C4-2B (cell line): ENCODE measurements at regions not wholly inside any gene's neighbourhood (a gene's known extent, or its start where the extent isn't known, plus 50 kb on each side); places are given as distances from the start of the nearest gene placed in this dataset.

Experiments
- ZFX ChIP-seq: fragments of 450-650 bp; IDR thresholded peaks from 2 replicates; pipeline ENCODE4 v1.6.1; 2017
- TF ChIP-seq, protein P1 (sequence below): fragments of 450-650 bp; conservative IDR thresholded peaks from 2 replicates; pipeline ENCODE4 v1.5.1; 2017; ENCODE audit warnings: mild to moderate bottlenecking

DNA sequence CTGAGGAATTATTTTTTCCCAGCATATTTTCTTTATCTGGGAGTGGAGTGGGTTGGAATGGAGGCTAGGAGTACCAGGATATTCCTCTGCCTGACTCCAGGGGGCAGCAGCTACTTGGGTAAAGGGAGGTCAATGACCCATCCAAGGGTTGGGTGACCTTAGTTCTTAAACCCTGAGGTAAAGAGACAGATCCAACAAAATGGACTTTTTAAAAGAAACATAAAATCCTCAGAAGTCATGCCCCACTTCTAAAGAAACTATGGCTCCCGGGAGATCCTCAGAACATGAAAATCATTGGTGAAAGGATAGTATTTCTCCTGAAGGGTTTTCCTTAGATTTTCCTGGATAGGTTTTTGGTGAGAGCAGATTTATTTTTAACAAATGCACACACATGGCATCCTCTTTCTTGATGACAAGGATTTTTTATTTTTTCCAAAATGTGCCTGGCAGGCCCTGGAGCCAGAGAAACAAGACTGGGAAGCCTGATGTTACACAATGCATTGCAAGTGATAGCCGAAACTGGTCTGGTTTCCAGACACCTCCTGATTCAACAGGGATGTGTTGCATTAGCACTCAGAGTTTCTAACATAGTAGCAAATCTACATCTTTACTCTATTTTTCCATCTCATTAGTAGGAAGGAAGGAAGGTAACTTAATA lies 240.9 kb upstream of the BTBD3 start:
- TF ChIP-seq, protein P1, sequence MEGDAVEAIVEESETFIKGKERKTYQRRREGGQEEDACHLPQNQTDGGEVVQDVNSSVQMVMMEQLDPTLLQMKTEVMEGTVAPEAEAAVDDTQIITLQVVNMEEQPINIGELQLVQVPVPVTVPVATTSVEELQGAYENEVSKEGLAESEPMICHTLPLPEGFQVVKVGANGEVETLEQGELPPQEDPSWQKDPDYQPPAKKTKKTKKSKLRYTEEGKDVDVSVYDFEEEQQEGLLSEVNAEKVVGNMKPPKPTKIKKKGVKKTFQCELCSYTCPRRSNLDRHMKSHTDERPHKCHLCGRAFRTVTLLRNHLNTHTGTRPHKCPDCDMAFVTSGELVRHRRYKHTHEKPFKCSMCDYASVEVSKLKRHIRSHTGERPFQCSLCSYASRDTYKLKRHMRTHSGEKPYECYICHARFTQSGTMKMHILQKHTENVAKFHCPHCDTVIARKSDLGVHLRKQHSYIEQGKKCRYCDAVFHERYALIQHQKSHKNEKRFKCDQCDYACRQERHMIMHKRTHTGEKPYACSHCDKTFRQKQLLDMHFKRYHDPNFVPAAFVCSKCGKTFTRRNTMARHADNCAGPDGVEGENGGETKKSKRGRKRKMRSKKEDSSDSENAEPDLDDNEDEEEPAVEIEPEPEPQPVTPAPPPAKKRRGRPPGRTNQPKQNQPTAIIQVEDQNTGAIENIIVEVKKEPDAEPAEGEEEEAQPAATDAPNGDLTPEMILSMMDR = peak; percentile 83
- no peak for TF ChIP-seq ZFX
